ENCODE measurements at regions not wholly inside any gene's neighbourhood (a gene's known extent, or its start where the extent isn't known, plus 50 kb on each side); places are given as distances from the start of the nearest gene placed in this dataset.
"Not testable (repeated sequence)": the region's sequence is repeated elsewhere in the genome, so short reads cannot be mapped to it uniquely, and the experiment has no call there.

DNA sequence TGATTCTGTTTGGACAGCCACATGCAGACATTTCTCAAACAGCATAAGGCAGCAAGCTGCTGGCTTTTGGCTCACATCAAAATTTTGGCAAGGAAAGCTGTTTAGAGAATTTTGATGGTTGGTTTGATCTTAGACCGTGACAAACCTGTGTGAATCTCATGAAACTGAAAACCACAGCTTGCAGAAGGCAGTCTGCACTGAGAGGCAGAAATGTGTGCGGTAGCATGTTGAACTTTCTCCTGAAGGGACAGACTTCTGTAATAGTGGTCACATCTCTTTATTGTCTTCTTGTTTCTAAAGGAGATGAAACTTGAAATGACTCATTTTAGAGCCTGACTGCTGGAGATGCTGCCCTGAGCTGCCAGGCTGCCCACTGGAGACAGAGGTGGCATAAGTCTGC is 371.6 kb downstream of the TEX29 start:
- TF ChIP-seq, protein P1, sequence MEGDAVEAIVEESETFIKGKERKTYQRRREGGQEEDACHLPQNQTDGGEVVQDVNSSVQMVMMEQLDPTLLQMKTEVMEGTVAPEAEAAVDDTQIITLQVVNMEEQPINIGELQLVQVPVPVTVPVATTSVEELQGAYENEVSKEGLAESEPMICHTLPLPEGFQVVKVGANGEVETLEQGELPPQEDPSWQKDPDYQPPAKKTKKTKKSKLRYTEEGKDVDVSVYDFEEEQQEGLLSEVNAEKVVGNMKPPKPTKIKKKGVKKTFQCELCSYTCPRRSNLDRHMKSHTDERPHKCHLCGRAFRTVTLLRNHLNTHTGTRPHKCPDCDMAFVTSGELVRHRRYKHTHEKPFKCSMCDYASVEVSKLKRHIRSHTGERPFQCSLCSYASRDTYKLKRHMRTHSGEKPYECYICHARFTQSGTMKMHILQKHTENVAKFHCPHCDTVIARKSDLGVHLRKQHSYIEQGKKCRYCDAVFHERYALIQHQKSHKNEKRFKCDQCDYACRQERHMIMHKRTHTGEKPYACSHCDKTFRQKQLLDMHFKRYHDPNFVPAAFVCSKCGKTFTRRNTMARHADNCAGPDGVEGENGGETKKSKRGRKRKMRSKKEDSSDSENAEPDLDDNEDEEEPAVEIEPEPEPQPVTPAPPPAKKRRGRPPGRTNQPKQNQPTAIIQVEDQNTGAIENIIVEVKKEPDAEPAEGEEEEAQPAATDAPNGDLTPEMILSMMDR (conservative IDR thresholded peaks at IDR 0.05; ENCODE audit: low read depth in 2 of 2) = not testable (repeated sequence)
- not testable (repeated sequence) for TF ChIP-seq EZH2 (IDR thresholded peaks at IDR 0.05; ENCODE audit: low read depth, unreplicated experiment); EZH2phosphoT487 (IDR thresholded peaks at IDR 0.05; ENCODE audit: unreplicated experiment); ZNF114 (CRISPR knock-in tag; IDR thresholded peaks at IDR 0.05); JUNB (IDR thresholded peaks at IDR 0.05; ENCODE audit: unreplicated experiment); POLR2AphosphoS5 (IDR thresholded peaks at IDR 0.05; ENCODE audit: low read depth); CREB1 (CRISPR knock-in tag; IDR thresholded peaks at IDR 0.05; ENCODE audit: low read depth); NANOG (IDR thresholded peaks at IDR 0.05; ENCODE audit: borderline replicate concordance)
- TF ChIP-seq, protein P2, sequence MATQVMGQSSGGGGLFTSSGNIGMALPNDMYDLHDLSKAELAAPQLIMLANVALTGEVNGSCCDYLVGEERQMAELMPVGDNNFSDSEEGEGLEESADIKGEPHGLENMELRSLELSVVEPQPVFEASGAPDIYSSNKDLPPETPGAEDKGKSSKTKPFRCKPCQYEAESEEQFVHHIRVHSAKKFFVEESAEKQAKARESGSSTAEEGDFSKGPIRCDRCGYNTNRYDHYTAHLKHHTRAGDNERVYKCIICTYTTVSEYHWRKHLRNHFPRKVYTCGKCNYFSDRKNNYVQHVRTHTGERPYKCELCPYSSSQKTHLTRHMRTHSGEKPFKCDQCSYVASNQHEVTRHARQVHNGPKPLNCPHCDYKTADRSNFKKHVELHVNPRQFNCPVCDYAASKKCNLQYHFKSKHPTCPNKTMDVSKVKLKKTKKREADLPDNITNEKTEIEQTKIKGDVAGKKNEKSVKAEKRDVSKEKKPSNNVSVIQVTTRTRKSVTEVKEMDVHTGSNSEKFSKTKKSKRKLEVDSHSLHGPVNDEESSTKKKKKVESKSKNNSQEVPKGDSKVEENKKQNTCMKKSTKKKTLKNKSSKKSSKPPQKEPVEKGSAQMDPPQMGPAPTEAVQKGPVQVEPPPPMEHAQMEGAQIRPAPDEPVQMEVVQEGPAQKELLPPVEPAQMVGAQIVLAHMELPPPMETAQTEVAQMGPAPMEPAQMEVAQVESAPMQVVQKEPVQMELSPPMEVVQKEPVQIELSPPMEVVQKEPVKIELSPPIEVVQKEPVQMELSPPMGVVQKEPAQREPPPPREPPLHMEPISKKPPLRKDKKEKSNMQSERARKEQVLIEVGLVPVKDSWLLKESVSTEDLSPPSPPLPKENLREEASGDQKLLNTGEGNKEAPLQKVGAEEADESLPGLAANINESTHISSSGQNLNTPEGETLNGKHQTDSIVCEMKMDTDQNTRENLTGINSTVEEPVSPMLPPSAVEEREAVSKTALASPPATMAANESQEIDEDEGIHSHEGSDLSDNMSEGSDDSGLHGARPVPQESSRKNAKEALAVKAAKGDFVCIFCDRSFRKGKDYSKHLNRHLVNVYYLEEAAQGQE (IDR thresholded peaks at IDR 0.05; ENCODE audit: unreplicated experiment) = not testable (repeated sequence)

Measured in GM23338 (cell line).